ENCODE measurements at regions not wholly inside any gene's neighbourhood (a gene's known extent, or its start where the extent isn't known, plus 50 kb on each side); places are given as distances from the start of the nearest gene placed in this dataset.

GRCh38 chr10:85430991-85431390, 935.6 kb downstream of the GRID1 start:
- ChIA-PET CTCF (no interaction called here), POLR2A (ENCODE audit: low non-redundant PET) (no interaction called here)
- no peak overlapping the region for H3K27ac ChIP-seq
- TF ChIP-seq CTCF (conservative IDR thresholded peaks at IDR 0.05; ENCODE audit: low read depth), result no peak
- DNase-seq (ENCODE audit: low spot score), result no peak

- ChIA-PET POLR2A (ENCODE audit: low non-redundant PET) (no interaction called here), CTCF (no interaction called here)
- no peak for TF ChIP-seq CTCF (conservative IDR thresholded peaks at IDR 0.05; ENCODE audit: low read depth)
Measured at GRCh38 chr10:85433248-85433647, 933.3 kb downstream of the GRID1 start.

GRCh38 chr10:85444868-85445267, 921.7 kb downstream of the GRID1 start:
- CTCF ChIA-PET, result interaction anchor here (0.6 kb wide), 1 partner anchor 121 kb away, joined by 3 read pairs; no protein-coding TSS in a partner anchor
- no peak for DNase-seq (ENCODE audit: low spot score)
- no peak overlapping the region for H3K27ac ChIP-seq
- no peak for TF ChIP-seq CTCF (conservative IDR thresholded peaks at IDR 0.05; ENCODE audit: low read depth)
- POLR2A ChIA-PET (ENCODE audit: low non-redundant PET), result no interaction called here

More at GRCh38 chr10:85433248-85433647, 933.3 kb downstream of the GRID1 start:
- no peak overlapping the region for H3K27ac ChIP-seq
- no peak for DNase-seq (ENCODE audit: low spot score)

- CTCF ChIA-PET, result interaction anchor here (0.7 kb wide), 1 partner anchor 221 kb away, joined by 3 read pairs; no protein-coding TSS in a partner anchor
- POLR2A ChIA-PET (ENCODE audit: low non-redundant PET), result no interaction called here
Measured at GRCh38 chr10:85445702-85446101, 920.9 kb downstream of the GRID1 start.

GRCh38 chr10:85446827-85447226, 919.8 kb downstream of the GRID1 start:
- ChIA-PET CTCF (interaction anchor here (0.6 kb wide), 1 partner anchor 60 kb away, joined by 3 read pairs; no protein-coding TSS in a partner anchor), POLR2A (ENCODE audit: low non-redundant PET) (no interaction called here)
- no peak for DNase-seq (ENCODE audit: low spot score)

More at GRCh38 chr10:85445702-85446101, 920.9 kb downstream of the GRID1 start:
- TF ChIP-seq CTCF (conservative IDR thresholded peaks at IDR 0.05; ENCODE audit: low read depth), result no peak
- no peak overlapping the region for H3K27ac ChIP-seq
- no peak for DNase-seq (ENCODE audit: low spot score)

GRCh38 chr10:85447690-85448089, 918.9 kb downstream of the GRID1 start:
- ChIA-PET POLR2A (ENCODE audit: low non-redundant PET) (no interaction called here), CTCF (interaction anchor here (0.6 kb wide), 1 partner anchor 701 kb away, joined by 4 read pairs; no protein-coding TSS in a partner anchor)
- no peak overlapping the region for H3K27ac ChIP-seq
- TF ChIP-seq CTCF (conservative IDR thresholded peaks at IDR 0.05; ENCODE audit: low read depth), result no peak
- no peak for DNase-seq (ENCODE audit: low spot score)

More at GRCh38 chr10:85446827-85447226, 919.8 kb downstream of the GRID1 start:
- H3K27ac ChIP-seq, result no peak overlapping the region
- no peak for TF ChIP-seq CTCF (conservative IDR thresholded peaks at IDR 0.05; ENCODE audit: low read depth)
